Neuronal stem cell (in vitro differentiated cells): ENCODE measurements at regions not wholly inside any gene's neighbourhood (a gene's known extent, or its start where the extent isn't known, plus 50 kb on each side); places are given as distances from the start of the nearest gene placed in this dataset.

Source experiments
- DNase-seq: peaks from one replicate; pipeline ENCODE4 v3.0.0-alpha.2; 2013; ENCODE audit warnings: low spot score
- H2AFZ ChIP-seq: one replicate; pipeline ENCODE4 v1.6.1; 2013; ENCODE audit warnings: mild to moderate bottlenecking, low read length, inconsistent platforms
- H2AK5ac ChIP-seq: 2 replicates; pipeline ENCODE4 v1.6.1; 2013; ENCODE audit warnings: low read depth, mild to moderate bottlenecking, inconsistent platforms, low read length, moderate library complexity, mixed read lengths
- H2BK120ac ChIP-seq: 2 replicates; pipeline ENCODE4 v1.6.1; 2013; ENCODE audit warnings: low read depth, mild to moderate bottlenecking, inconsistent platforms, low read length, moderate library complexity, mixed read lengths
- H2BK12ac ChIP-seq: one replicate; pipeline ENCODE4 v1.6.1; 2013; ENCODE audit warnings: low read length, inconsistent platforms
- H2BK15ac ChIP-seq: 2 replicates; pipeline ENCODE4 v1.6.1; 2013; ENCODE audit warnings: mild to moderate bottlenecking, low read length, inconsistent platforms, mixed read lengths
- H2BK5ac ChIP-seq: one replicate; pipeline ENCODE4 v1.6.1; 2013; ENCODE audit warnings: inconsistent platforms, mild to moderate bottlenecking, low read length, moderate library complexity
- H3K14ac ChIP-seq: one replicate; pipeline ENCODE4 v1.6.1; 2013; ENCODE audit warnings: low read length, inconsistent platforms
- H3K18ac ChIP-seq: 2 replicates; pipeline ENCODE4 v1.6.1; 2013; ENCODE audit warnings: low read length, inconsistent platforms
- H3K23ac ChIP-seq: 2 replicates; pipeline ENCODE4 v1.6.1; 2013; ENCODE audit warnings: low read depth, mild to moderate bottlenecking, mixed read lengths, low read length, inconsistent platforms; ENCODE audit not compliant: poor library complexity
- H3K27ac ChIP-seq: replicated peaks from 3 replicates; pipeline ENCODE4 v1.5.1; 2013; ENCODE audit warnings: low read length, inconsistent platforms
- H3K27me3 ChIP-seq, 3 experiments: 2 replicates each; pipeline ENCODE4 v1.6.1; 2013; ENCODE audit warnings: low read length in 3 of 3, mild to moderate bottlenecking in 2 of 3, inconsistent platforms in 1 of 3, low read depth in 1 of 3, mixed read lengths in 1 of 3, moderate library complexity in 1 of 3; ENCODE audit not compliant: control insufficient read depth in 3 of 3, insufficient read depth in 3 of 3
- H3K36me3 ChIP-seq, 2 donors: replicated peaks in 1 of 2; 2 replicates each; pipeline ENCODE4 v1.6.1; 2013; ENCODE audit warnings: low read length in 2 of 2; ENCODE audit not compliant: control insufficient read depth in 2 of 2, insufficient read depth in 2 of 2
- H3K4ac ChIP-seq: 2 replicates; pipeline ENCODE4 v1.6.1; 2013; ENCODE audit warnings: inconsistent platforms, mild to moderate bottlenecking, low read length, moderate library complexity
- H3K4me1 ChIP-seq, 2 donors: 1 replicate in 1 of 2; 2 replicates in 1 of 2; pipeline ENCODE4 v1.6.1; 2013; ENCODE audit warnings: low read length in 2 of 2, low read depth in 1 of 2; ENCODE audit not compliant: control insufficient read depth in 2 of 2, insufficient read depth in 1 of 2
- H3K4me2 ChIP-seq: one replicate; pipeline ENCODE4 v1.6.1; 2013; ENCODE audit warnings: mild to moderate bottlenecking, low read length, inconsistent platforms; ENCODE audit not compliant: insufficient read depth, poor library complexity, severe bottlenecking
- H3K4me3 ChIP-seq, 2 donors: 2 replicates each; pipeline ENCODE4 v1.5.1; 2013; ENCODE audit warnings: low read length in 2 of 2, mild to moderate bottlenecking in 2 of 2, inconsistent platforms in 1 of 2, moderate library complexity in 1 of 2
- H3K79me1 ChIP-seq: one replicate; pipeline ENCODE4 v1.6.1; 2013; ENCODE audit warnings: low read depth, mild to moderate bottlenecking, inconsistent platforms, low read length, moderate library complexity
- H3K9ac ChIP-seq: one replicate; pipeline ENCODE4 v1.6.1; 2013; ENCODE audit warnings: mild to moderate bottlenecking, low read depth, low read length, inconsistent platforms; ENCODE audit not compliant: poor library complexity
- H3K9me3 ChIP-seq, 2 donors: replicated peaks in 1 of 2; 2 replicates each; pipeline versions ENCODE3 to v1.6.1; 2013; ENCODE audit warnings: low read length in 2 of 2, mild to moderate bottlenecking in 2 of 2, inconsistent platforms in 1 of 2, low read depth in 1 of 2, mixed read lengths in 1 of 2, moderate library complexity in 1 of 2; ENCODE audit not compliant: control insufficient read depth in 2 of 2, insufficient read depth in 1 of 2
- H4K8ac ChIP-seq: one replicate; pipeline ENCODE4 v1.6.1; 2013; ENCODE audit warnings: low read depth, mild to moderate bottlenecking, inconsistent platforms, low read length, moderate library complexity
- H4K91ac ChIP-seq: one replicate; pipeline ENCODE4 v1.6.1; 2013; ENCODE audit warnings: low read length, low read depth, mild to moderate bottlenecking, inconsistent platforms; ENCODE audit not compliant: poor library complexity
- WGBS, 2 donors: extraction: QIAGEN DNeasy Blood & Tissue Kit; methylation state at CpG; one replicate each; pipeline ENCODE4 v1.1.7; 2013; ENCODE audit warnings: missing lambda C conversion rate in 2 of 2, mixed read lengths in 1 of 2; ENCODE audit not compliant: insufficient read length in 2 of 2, insufficient replicate concordance in 1 of 2; ENCODE audit errors: extremely low coverage in 2 of 2; 5-methylcytosine and 5-hydroxymethylcytosine counted together

- H3K27me3 ChIP-seq: peaks cover 0 to 5% (median 2%) of the 10 kb centered on the region in 3 experiments
- no peaks in the 10 kb centered on the region for H3K36me3 ChIP-seq
- no peak for DNase-seq
- no peak overlapping the region for H3K18ac ChIP-seq
- no peak overlapping the region for H3K9ac ChIP-seq
- no peak overlapping the region for H4K8ac ChIP-seq
- H3K79me1 ChIP-seq: no peaks in the 10 kb centered on the region
- no CpG with 5 or more reads among the region's 1 CpG for WGBS, 2 donors
- H2BK12ac ChIP-seq: no peak overlapping the region
- H3K9me3 ChIP-seq: peaks cover 0 to 3% of the 10 kb centered on the region in 2 donors
- no peaks in the 10 kb centered on the region for H3K4me1 ChIP-seq
- H2AK5ac ChIP-seq: no peak overlapping the region
- no peak overlapping the region for H2AFZ ChIP-seq
- no peak overlapping the region for H3K14ac ChIP-seq
- no peak overlapping the region for H3K27ac ChIP-seq
- no peak overlapping the region for H3K4ac ChIP-seq
- H2BK120ac ChIP-seq: no peak overlapping the region
- H4K91ac ChIP-seq: no peak overlapping the region
- no peak overlapping the region for H3K4me3 ChIP-seq
- no peak overlapping the region for H2BK5ac ChIP-seq
- H3K23ac ChIP-seq: no peak overlapping the region
- no peak overlapping the region for H2BK15ac ChIP-seq
- no peak overlapping the region for H3K4me2 ChIP-seq
These were observed 145.7 kb downstream of the CYP26A1 start for GRCh38 chr10:93219347-93219746.

- H3K27ac ChIP-seq: no peak overlapping the region
These were observed 146.8 kb downstream of the CYP26A1 start for GRCh38 chr10:93220296-93221170.

GRCh38 chr10:93221171-93221496 is 147.4 kb downstream of the CYP26A1 start:
- no peaks in the 10 kb centered on the region for H3K4me1 ChIP-seq
- H3K36me3 ChIP-seq: no peaks in the 10 kb centered on the region
- H3K23ac ChIP-seq: no peak overlapping the region
- H3K4me2 ChIP-seq: no peak overlapping the region
- peak overlapping the region; percentile 20 for H3K18ac ChIP-seq
- H3K4ac ChIP-seq: no peak overlapping the region
- H4K91ac ChIP-seq: no peak overlapping the region
- no peak overlapping the region for H2BK5ac ChIP-seq
- no peak for DNase-seq
- no peak overlapping the region for H3K14ac ChIP-seq
- H3K9ac ChIP-seq: no peak overlapping the region
- no peak overlapping the region for H3K4me3 ChIP-seq
- H2AK5ac ChIP-seq: peak overlapping the region; percentile 40
- H3K27me3 ChIP-seq: peaks cover 0 to 2% (median 0%) of the 10 kb centered on the region in 3 experiments
- H4K8ac ChIP-seq: no peak overlapping the region
- H2BK12ac ChIP-seq: no peak overlapping the region
- H2AFZ ChIP-seq: peak overlapping the region; percentile 64
- no CpG with 5 or more reads among the region's 18 CpGs for WGBS, 2 donors
- no peaks in the 10 kb centered on the region for H3K79me1 ChIP-seq
- peaks cover 0 to 5% of the 10 kb centered on the region in 2 donors for H3K9me3 ChIP-seq
- H3K27ac ChIP-seq: no peak overlapping the region
- no peak overlapping the region for H2BK15ac ChIP-seq
- H2BK120ac ChIP-seq: no peak overlapping the region

More at GRCh38 chr10:93220296-93221170, 146.8 kb downstream of the CYP26A1 start:
- Histone ChIP-seq H2AK5ac (peak overlapping the region; percentile 40), H2BK120ac (no peak overlapping the region), H3K4me3 (no peak overlapping the region), H3K9me3 (peaks cover 0 to 3% of the 10 kb centered on the region in 2 donors), H3K18ac (no peak overlapping the region), H3K4me1 (no peaks in the 10 kb centered on the region), H3K4ac (no peak overlapping the region), H2BK15ac (no peak overlapping the region), H2BK12ac (no peak overlapping the region), H2BK5ac (no peak overlapping the region), H3K4me2 (no peak overlapping the region), H3K9ac (no peak overlapping the region), H3K27me3 (peaks cover 0 to 2% (median 0%) of the 10 kb centered on the region in 3 experiments), H3K36me3 (no peaks in the 10 kb centered on the region), H4K91ac (no peak overlapping the region), H3K23ac (no peak overlapping the region), H3K79me1 (no peaks in the 10 kb centered on the region), H2AFZ (peak overlapping the region; percentile 64), H4K8ac (no peak overlapping the region), H3K14ac (no peak overlapping the region)
- no CpG with 5 or more reads among the region's 33 CpGs for WGBS, 2 donors
- no peak for DNase-seq

- no peak overlapping the region for H2AK5ac ChIP-seq
- H3K4me1 ChIP-seq: no peaks in the 10 kb centered on the region
- H3K14ac ChIP-seq: no peak overlapping the region
- H3K79me1 ChIP-seq: no peaks in the 10 kb centered on the region
- no peak overlapping the region for H3K18ac ChIP-seq
- H3K23ac ChIP-seq: no peak overlapping the region
- no peak overlapping the region for H4K91ac ChIP-seq
- no peak overlapping the region for H3K4me3 ChIP-seq
- peaks cover 0 to 2% (median 0%) of the 10 kb centered on the region in 3 experiments for H3K27me3 ChIP-seq
- no peak overlapping the region for H2BK5ac ChIP-seq
- WGBS, 2 donors: no CpG with 5 or more reads among the region's 5 CpGs
- H2BK15ac ChIP-seq: no peak overlapping the region
- no peak for DNase-seq
- H2BK120ac ChIP-seq: no peak overlapping the region
- H3K9ac ChIP-seq: no peak overlapping the region
- H2AFZ ChIP-seq: no peak overlapping the region
- H3K9me3 ChIP-seq: peaks cover 0 to 7% of the 10 kb centered on the region in 2 donors
- no peaks in the 10 kb centered on the region for H3K36me3 ChIP-seq
- no peak overlapping the region for H3K4me2 ChIP-seq
- no peak overlapping the region for H3K27ac ChIP-seq
- H2BK12ac ChIP-seq: no peak overlapping the region
- no peak overlapping the region for H4K8ac ChIP-seq
- H3K4ac ChIP-seq: no peak overlapping the region
These were observed 147.8 kb downstream of the CYP26A1 start for GRCh38 chr10:93221521-93221920.
